IMR-90 (cell line): ENCODE measurements at regions not wholly inside any gene's neighbourhood (a gene's known extent, or its start where the extent isn't known, plus 50 kb on each side); places are given as distances from the start of the nearest gene placed in this dataset.

Source experiments
- ATAC-seq: fragments of 200-7000 bp; cut with Tn5 transposase; 2 replicates; pipeline ENCODE4 v1.9.1; 2020; ENCODE audit warnings: low read depth, mild to moderate bottlenecking, moderate library complexity
- BruUV-seq: library from RNA; stranded (reverse); fragments of 400-500 nt; replicated peaks from 2 replicates; lab custom pipeline; 2021; lab: Mats Ljungman, UMichigan
- CTCF ChIA-PET: fragments of 300-600 bp; formaldehyde crosslinking; extraction: SDS; loops from one replicate; lab custom pipeline; 2021; ENCODE audit warnings: antibody characterized with exemption; lab: Yijun Ruan, JAX
- POLR2A ChIA-PET: fragments of 300-600 bp; sonication (Branson Sonifier 250); formaldehyde crosslinking; loops from one replicate; lab custom pipeline; 2022; ENCODE audit warnings: antibody characterized with exemption; ENCODE audit not compliant: unreplicated experiment; lab: Charles Lee
- DNase-seq: peaks from one replicate; pipeline ENCODE4 v3.0.0; 2013
- H2AFZ ChIP-seq: replicated peaks from 2 replicates; pipeline ENCODE3; 2013; ENCODE audit warnings: low read length, mild to moderate bottlenecking; ENCODE audit not compliant: poor library complexity
- H2AK5ac ChIP-seq: 2 replicates; pipeline ENCODE4 v1.6.1; 2013; ENCODE audit warnings: low read depth, low read length, inconsistent platforms
- H2AK9ac ChIP-seq: replicated peaks from 2 replicates; pipeline ENCODE3; 2013; ENCODE audit warnings: mild to moderate bottlenecking, low read depth, low read length, moderate library complexity; ENCODE audit not compliant: poor library complexity
- H2BK120ac ChIP-seq: 2 replicates; pipeline ENCODE4 v1.6.1; 2013; ENCODE audit warnings: low read depth, low read length, inconsistent platforms
- H2BK15ac ChIP-seq: 3 replicates; pipeline ENCODE4 v1.6.1; 2013; ENCODE audit warnings: low read depth, low read length, inconsistent platforms
- H2BK20ac ChIP-seq: 2 replicates; pipeline ENCODE4 v1.6.1; 2013; ENCODE audit warnings: low read depth, mild to moderate bottlenecking, inconsistent platforms, low read length, moderate library complexity
- H2BK5ac ChIP-seq: 2 replicates; pipeline ENCODE4 v1.6.1; 2013; ENCODE audit warnings: mild to moderate bottlenecking, low read depth, low read length, inconsistent platforms; ENCODE audit not compliant: poor library complexity, severe bottlenecking
- H3K14ac ChIP-seq: replicated peaks from 2 replicates; pipeline ENCODE4 v1.6.1; 2013; ENCODE audit warnings: low read depth, low read length, inconsistent platforms
- H3K18ac ChIP-seq: 2 replicates; pipeline ENCODE4 v1.6.1; 2013; ENCODE audit warnings: low read depth, low read length, control low read depth
- H3K23ac ChIP-seq: 2 replicates; pipeline ENCODE4 v1.6.1; 2013; ENCODE audit warnings: low read depth, low read length, inconsistent platforms
- H3K27ac ChIP-seq: 2 replicates; pipeline ENCODE4 v1.5.1; 2013; ENCODE audit warnings: mild to moderate bottlenecking, control low read depth, low read length; ENCODE audit not compliant: insufficient read depth
- H3K27me3 ChIP-seq: 2 replicates; pipeline ENCODE4 v1.6.1; 2013; ENCODE audit warnings: low read length; ENCODE audit not compliant: control insufficient read depth, insufficient read depth
- H3K36me3 ChIP-seq: 2 replicates; pipeline ENCODE4 v1.6.1; 2013; ENCODE audit warnings: low read length, mixed read lengths; ENCODE audit not compliant: control insufficient read depth, insufficient read depth
- H3K4ac ChIP-seq: 2 replicates; pipeline ENCODE4 v1.6.1; 2013; ENCODE audit warnings: low read depth, low read length, inconsistent platforms
- H3K4me1 ChIP-seq: 2 replicates; pipeline ENCODE4 v1.6.1; 2013; ENCODE audit warnings: low read length, mixed read lengths; ENCODE audit not compliant: control insufficient read depth, insufficient read depth
- H3K4me2 ChIP-seq: 2 replicates; pipeline ENCODE4 v1.6.1; 2013; ENCODE audit warnings: low read depth, mild to moderate bottlenecking, control low read depth, low read length, moderate library complexity
- H3K4me3 ChIP-seq: 2 replicates; pipeline ENCODE4 v1.5.1; 2013; ENCODE audit warnings: low read depth, mild to moderate bottlenecking, control low read depth, low read length, moderate library complexity; ENCODE audit not compliant: insufficient read depth
- H3K56ac ChIP-seq: 2 replicates; pipeline ENCODE4 v1.6.1; 2013; ENCODE audit warnings: low read length, inconsistent platforms; ENCODE audit not compliant: insufficient read depth; ENCODE audit errors: extremely low read depth
- H3K79me1 ChIP-seq, 2 experiments: 2 replicates each; pipeline ENCODE4 v1.6.1; 2013; ENCODE audit warnings: low read length in 2 of 2, inconsistent platforms in 1 of 2, low read depth in 1 of 2
- H3K9ac ChIP-seq: 2 replicates; pipeline ENCODE4 v1.6.1; 2013; ENCODE audit warnings: low read depth, low read length, control low read depth
- H3K9me1 ChIP-seq: 2 replicates; pipeline ENCODE4 v1.6.1; 2013; ENCODE audit warnings: low read length, inconsistent platforms; ENCODE audit not compliant: insufficient read depth
- H3K9me3 ChIP-seq: 2 replicates; pipeline ENCODE4 v1.6.1; 2013; ENCODE audit warnings: low read length; ENCODE audit not compliant: control insufficient read depth, insufficient read depth
- H4K20me1 ChIP-seq: 2 replicates; pipeline ENCODE4 v1.6.1; 2013; ENCODE audit warnings: low read length, inconsistent platforms; ENCODE audit not compliant: insufficient read depth
- H4K5ac ChIP-seq: 2 replicates; pipeline ENCODE4 v1.6.1; 2013; ENCODE audit warnings: mild to moderate bottlenecking, low read depth, low read length, control low read depth
- H4K8ac ChIP-seq, 2 experiments: 2 replicates each; pipeline ENCODE4 v1.6.1; 2013; ENCODE audit warnings: low read depth in 2 of 2, low read length in 2 of 2, control low read depth in 1 of 2, inconsistent platforms in 1 of 2
- H4K91ac ChIP-seq: 2 replicates; pipeline ENCODE4 v1.6.1; 2013; ENCODE audit warnings: low read depth, low read length, inconsistent platforms; ENCODE audit not compliant: insufficient read depth
- BHLHE40 ChIP-seq: fragments of 150-350 bp; IDR thresholded peaks from 2 replicates; pipeline ENCODE4 v1.6.1; 2016; ENCODE audit warnings: mild to moderate bottlenecking, low read depth, low read length
- CEBPB ChIP-seq: IDR thresholded peaks from 2 replicates; pipeline ENCODE4 v1.6.1; 2012; ENCODE audit warnings: low read depth, low read length, improper control_type of control experiment
- CHD1 ChIP-seq: IDR thresholded peaks from 2 replicates; pipeline ENCODE4 v1.6.1; 2012; ENCODE audit warnings: low read depth, low read length, improper control_type of control experiment
- CTCF ChIP-seq: conservative IDR thresholded peaks from 2 replicates; pipeline ENCODE4 v1.5.1; 2012; ENCODE audit warnings: mild to moderate bottlenecking, low read depth, low read length, improper control_type of control experiment
- ELK1 ChIP-seq: fragments of 150-350 bp; IDR thresholded peaks from 2 replicates; pipeline ENCODE4 v1.6.1; 2016; ENCODE audit warnings: low read depth, mild to moderate bottlenecking, low read length, moderate library complexity, borderline replicate concordance
- FOS ChIP-seq: fragments of 150-350 bp; IDR thresholded peaks from 2 replicates; pipeline ENCODE4 v1.6.1; 2016; ENCODE audit warnings: low read depth, low read length
- MAFK ChIP-seq: IDR thresholded peaks from 2 replicates; pipeline ENCODE4 v1.6.1; 2012; ENCODE audit warnings: low read depth, low read length, improper control_type of control experiment
- MAZ ChIP-seq: IDR thresholded peaks from 2 replicates; pipeline ENCODE4 v1.6.1; 2012; ENCODE audit warnings: low read depth, mild to moderate bottlenecking, low read length, improper control_type of control experiment, moderate library complexity, borderline replicate concordance
- MXI1 ChIP-seq: IDR thresholded peaks from 2 replicates; pipeline ENCODE4 v1.6.1; 2012; ENCODE audit warnings: low read depth, mild to moderate bottlenecking, low read length, moderate library complexity, borderline replicate concordance
- NFE2L2 ChIP-seq: fragments of 150-350 bp; IDR thresholded peaks from 2 replicates; pipeline ENCODE4 v1.6.1; 2016; ENCODE audit warnings: low read depth, mild to moderate bottlenecking, low read length
- POLR2A ChIP-seq: IDR thresholded peaks from 2 replicates; pipeline ENCODE4 v1.6.1; 2012; ENCODE audit warnings: mild to moderate bottlenecking, low read depth, low read length
- RAD21 ChIP-seq: IDR thresholded peaks from 2 replicates; pipeline ENCODE4 v1.6.1; 2012; ENCODE audit warnings: low read length, improper control_type of control experiment
- RCOR1 ChIP-seq: IDR thresholded peaks from 2 replicates; pipeline ENCODE4 v1.6.1; 2012; ENCODE audit warnings: mild to moderate bottlenecking, low read length, improper control_type of control experiment; ENCODE audit not compliant: insufficient replicate concordance
- RFX5 ChIP-seq: IDR thresholded peaks from 2 replicates; pipeline ENCODE4 v1.8.0; 2012; ENCODE audit warnings: low read depth, mild to moderate bottlenecking, low read length, moderate library complexity
- SMC3 ChIP-seq: fragments of 150-350 bp; IDR thresholded peaks from 2 replicates; pipeline ENCODE4 v1.6.1; 2016; ENCODE audit warnings: low read depth, mild to moderate bottlenecking, antibody characterized with exemption, low read length, moderate library complexity
- USF2 ChIP-seq: fragments of 150-350 bp; IDR thresholded peaks from 2 replicates; pipeline ENCODE4 v1.6.1; 2017; ENCODE audit warnings: mild to moderate bottlenecking, antibody characterized with exemption, low read length, low read depth
- dilution Hi-C: fragments of 300-500 bp; cut with HindIII; formaldehyde crosslinking; loops from one replicate; pipeline ENCODE4 v1.14.3; 2018; ENCODE audit warnings: low sequenced_read_pairs; ENCODE audit not compliant: unreplicated experiment
- in situ Hi-C: fragments of 300-500 bp; cut with MboI; formaldehyde crosslinking; loops from 3 replicates; pipeline ENCODE4 v1.14.3; 2019; ENCODE audit warnings: low sequenced_read_pairs, inconsistent platforms, mixed read lengths
- intact Hi-C: fragments of 100-400 bp; cut with micrococcal nuclease; formaldehyde crosslinking; loops from 2 replicates; pipeline ENCODE4 v1.10.0; 2022

- Histone ChIP-seq H3K56ac (no peak overlapping the region), H3K18ac (no peak overlapping the region), H3K36me3 (no peaks in the 10 kb centered on the region), H2AK5ac (no peak overlapping the region), H4K5ac (no peak overlapping the region), H3K27ac (no peak overlapping the region), H2BK20ac (no peak overlapping the region), H4K91ac (no peak overlapping the region), H3K4me1 (no peaks in the 10 kb centered on the region), H3K14ac (no peak overlapping the region), H2AK9ac (no peak overlapping the region), H2BK5ac (no peak overlapping the region), H3K9ac (no peak overlapping the region), H3K79me1 (no peaks in the 10 kb centered on the region), H3K4me3 (no peak overlapping the region), H3K9me1 (no peaks in the 10 kb centered on the region), H2BK15ac (no peak overlapping the region), H3K27me3 (no peaks in the 10 kb centered on the region), H2BK120ac (no peak overlapping the region), H4K20me1 (no peaks in the 10 kb centered on the region), H2AFZ (no peak overlapping the region), H3K9me3 (peaks cover 8% of the 10 kb centered on the region; the same call in 1 of the 2 replicates), H3K23ac (no peak overlapping the region), H4K8ac (no peak overlapping the region), H3K4ac (no peak overlapping the region), H3K4me2 (no peak overlapping the region)
- in situ Hi-C loops: no loop called here
- dilution Hi-C loops: no loop called here
- ChIA-PET CTCF (no interaction called here), POLR2A (no interaction called here)
- ATAC-seq (no peak), DNase-seq (no peak)
- BruUV-seq: no TSS peak
- no peak for TF ChIP-seq ELK1
- TF ChIP-seq BHLHE40: no peak
- TF ChIP-seq RCOR1: no peak
- TF ChIP-seq CEBPB: no peak
- no peak for TF ChIP-seq CTCF
- no peak for TF ChIP-seq SMC3
- no peak for TF ChIP-seq MXI1
- no peak for TF ChIP-seq RAD21
- no peak for TF ChIP-seq NFE2L2
- TF ChIP-seq FOS: no peak
- no peak for TF ChIP-seq POLR2A
- no peak for TF ChIP-seq MAZ
- TF ChIP-seq RFX5: no peak
- no peak for TF ChIP-seq CHD1
- no peak for TF ChIP-seq USF2
- no peak for TF ChIP-seq MAFK
- intact Hi-C loops: no loop called here
These were observed 745.8 kb downstream of the TRHDE start for GRCh38 chr12:73017981-73018380.
